Right ventricle myocardium inferior (tissue), 1 donor: ENCODE measurements at regions not wholly inside any gene's neighbourhood (a gene's known extent, or its start where the extent isn't known, plus 50 kb on each side); places are given as distances from the start of the nearest gene placed in this dataset.

Source experiments
- ATAC-seq: fragments of 200-7000 bp; cut with Tn5 transposase; one replicate; pipeline ENCODE4 v1.9.1; 2020; ENCODE audit warnings: mild to moderate bottlenecking, moderate library complexity
- DNase-seq: peaks from one replicate; pipeline ENCODE4 v3.0.0; 2021; ENCODE audit errors: missing footprints
- intact Hi-C: fragments of 100-400 bp; cut with DNase I; formaldehyde crosslinking; loops from one replicate; pipeline ENCODE4 v1.11.0; 2022
- donor health status: DM: no; HTN: yes; CAD: no; lungs with severe emphysema.

DNA sequence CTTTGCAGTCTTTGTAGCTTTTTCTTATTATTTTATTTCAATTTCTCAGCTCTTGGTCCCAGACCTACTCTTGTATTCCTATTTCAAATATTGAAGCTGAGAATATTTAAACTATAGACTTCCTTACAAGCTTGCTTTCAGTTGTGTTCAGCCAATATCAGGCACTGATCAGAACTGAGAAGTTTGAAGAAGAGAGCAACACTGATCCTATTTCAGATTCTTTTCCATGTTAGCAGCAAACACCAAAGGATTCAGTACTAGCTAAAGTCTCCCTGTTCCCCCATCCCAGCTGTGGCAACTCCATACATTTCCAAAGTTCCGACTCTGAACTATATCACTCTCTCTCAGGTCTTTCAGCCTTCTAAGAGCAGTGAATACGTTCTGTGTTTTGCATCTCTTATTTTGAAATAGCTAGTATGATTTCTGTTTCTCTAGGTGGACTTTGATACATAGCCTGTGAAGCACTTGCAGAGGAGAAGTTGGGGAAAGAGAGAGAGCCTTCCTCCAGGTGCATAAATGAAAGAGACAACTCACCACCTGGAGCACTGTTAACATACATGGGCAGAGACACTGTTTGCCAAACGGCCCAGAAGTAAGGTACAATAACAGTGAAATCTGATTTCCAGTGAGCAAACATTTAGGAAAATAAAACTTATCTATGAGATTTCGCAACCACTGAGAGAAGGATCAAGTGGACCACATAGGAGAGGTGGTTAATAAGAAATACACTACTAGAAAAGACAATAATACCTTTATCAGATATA lies 135.0 kb upstream of the ZNF804A start:
- ATAC-seq (no peak), DNase-seq (no peak)
- intact Hi-C loops = no loop called here

DNA sequence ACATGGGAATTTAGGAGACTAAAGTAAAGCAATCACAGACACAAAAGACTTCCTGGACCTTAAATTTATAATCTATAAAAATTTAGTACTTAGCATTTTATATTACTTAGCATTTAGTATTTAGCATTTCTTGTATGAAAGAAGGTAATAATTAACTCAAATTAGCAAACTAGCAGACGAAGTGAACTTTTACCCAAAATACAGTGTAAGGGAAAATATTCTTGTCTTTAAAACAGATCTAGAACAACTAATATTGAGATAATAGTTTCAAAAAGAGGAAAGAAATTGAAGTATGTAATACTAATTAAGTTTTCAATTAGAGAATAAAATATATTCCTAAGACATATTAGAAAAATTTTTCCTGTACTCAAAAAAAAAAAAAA lies 134.5 kb upstream of the ZNF804A start:
- ATAC-seq (no peak), DNase-seq (no peak)
- intact Hi-C loops = no loop called here

DNA sequence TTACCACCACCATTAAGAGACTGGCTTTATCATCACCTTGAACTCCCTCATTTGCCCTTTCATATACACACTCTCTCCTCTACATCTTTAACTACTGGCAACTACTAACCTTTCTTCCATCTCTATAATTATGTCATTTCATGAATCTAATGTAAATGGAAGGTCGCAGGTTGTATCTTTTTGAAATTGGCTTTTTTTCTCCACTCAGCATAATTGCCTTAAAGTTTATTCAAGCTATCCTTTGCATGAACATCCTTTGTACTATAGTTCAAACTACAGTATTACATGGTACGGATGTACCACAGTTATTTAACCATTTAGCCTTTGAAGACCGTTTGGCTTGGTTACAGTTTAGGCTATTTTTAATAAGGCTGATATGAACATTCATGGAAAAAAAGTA lies 129.5 kb upstream of the ZNF804A start:
- ATAC-seq = no peak
- intact Hi-C loops = no loop called here
- DNase-seq = no peak

DNA sequence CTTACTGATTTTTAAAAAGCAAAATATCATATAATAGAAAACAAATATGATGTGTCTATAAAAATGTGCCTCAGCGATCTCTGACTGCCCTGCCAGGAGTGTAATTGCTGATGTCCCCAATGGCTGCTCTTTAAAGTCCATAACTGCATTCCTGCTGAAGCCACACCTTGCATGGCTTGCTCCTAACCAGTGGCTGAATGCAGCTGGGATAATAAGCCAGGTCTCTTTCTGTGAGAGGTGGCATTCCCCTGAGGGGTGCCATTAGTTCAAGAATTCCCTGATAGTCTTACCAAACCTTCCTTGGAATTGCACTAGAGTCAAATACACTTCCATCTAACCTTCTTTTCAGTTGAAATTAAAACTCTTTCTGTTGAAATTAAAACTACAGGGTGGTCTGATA lies 125.8 kb upstream of the ZNF804A start:
- ATAC-seq = no peak
- no peak for DNase-seq
- intact Hi-C loops = no loop called here

DNA sequence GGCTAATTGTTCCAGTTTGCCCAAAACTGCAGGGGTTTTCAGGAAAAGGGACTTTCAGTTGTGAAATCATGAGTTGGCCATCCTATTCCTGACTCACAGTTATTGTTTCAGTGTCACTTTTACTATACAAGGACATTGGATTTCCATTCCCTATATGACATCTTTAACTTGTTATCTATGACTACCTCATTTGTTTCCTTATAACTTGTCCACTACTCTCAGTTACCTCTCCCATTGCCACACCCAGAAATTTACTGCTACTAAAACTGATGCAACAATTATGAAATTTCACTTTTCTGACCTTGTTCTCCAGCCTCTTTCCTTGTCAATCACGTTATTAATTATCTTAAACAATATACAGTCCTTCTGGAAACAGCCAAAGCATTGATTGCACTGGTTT lies 116.5 kb upstream of the ZNF804A start:
- no peak for ATAC-seq
- DNase-seq = no peak
- intact Hi-C loops = no loop called here

DNA sequence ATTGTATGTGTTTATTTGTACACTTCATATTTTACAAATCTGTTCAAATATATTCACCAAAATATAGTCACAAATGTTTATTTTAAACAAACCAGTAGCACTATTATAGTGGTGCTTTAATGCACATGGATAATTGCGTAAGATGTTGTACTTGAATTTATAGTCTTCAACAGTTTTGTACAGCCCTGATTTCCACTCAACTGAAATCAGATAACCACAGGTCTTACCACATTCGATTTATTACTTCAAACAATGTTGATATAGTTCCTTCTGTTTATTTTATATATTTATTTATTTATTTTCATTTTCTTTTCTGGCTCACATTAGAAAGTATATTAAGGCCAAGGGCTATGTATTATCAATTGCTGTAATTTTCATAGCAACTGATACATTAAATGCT lies 99.4 kb upstream of the ZNF804A start:
- ATAC-seq = no peak
- intact Hi-C loops = no loop called here
- DNase-seq = no peak

DNA sequence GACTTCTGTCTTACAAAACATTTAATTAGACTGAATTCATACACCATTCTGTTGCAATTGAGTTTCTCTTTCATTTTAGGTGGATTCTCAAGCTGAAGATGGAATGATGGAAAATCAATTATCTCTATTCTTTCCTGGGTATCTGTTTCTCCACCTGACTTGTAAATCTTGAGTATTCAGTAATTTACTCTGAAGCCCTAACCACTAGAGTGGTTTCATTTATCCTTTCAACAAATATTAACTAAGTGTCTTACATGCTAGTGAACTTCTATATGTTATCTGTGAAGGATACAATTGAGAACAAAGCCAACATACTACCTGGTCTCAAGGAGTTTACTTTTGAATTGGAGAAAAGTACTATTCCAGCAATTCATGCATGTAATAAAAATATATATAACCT lies 94.1 kb upstream of the ZNF804A start:
- intact Hi-C loops = no loop called here
- no peak for DNase-seq
- ATAC-seq = no peak

DNA sequence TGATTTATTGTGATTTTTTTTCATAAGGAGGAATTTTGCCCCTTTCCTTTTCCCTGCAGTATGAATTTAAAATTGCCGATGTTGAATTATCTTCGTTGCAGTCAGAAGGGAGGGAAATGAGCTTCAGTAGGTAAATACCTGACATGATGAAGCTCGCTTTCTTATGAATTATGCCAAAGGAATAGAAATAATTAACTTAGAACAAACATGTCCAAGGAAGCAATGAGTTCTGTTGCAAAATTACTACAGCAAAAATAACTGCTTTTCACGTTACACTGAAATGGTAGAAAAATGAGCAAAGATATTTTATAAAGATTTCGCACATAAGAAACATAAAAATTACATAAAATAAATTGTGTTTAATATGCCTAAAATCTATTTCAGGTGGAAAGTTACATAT lies 91.1 kb upstream of the ZNF804A start:
- intact Hi-C loops = no loop called here
- no peak for ATAC-seq
- no peak for DNase-seq

DNA sequence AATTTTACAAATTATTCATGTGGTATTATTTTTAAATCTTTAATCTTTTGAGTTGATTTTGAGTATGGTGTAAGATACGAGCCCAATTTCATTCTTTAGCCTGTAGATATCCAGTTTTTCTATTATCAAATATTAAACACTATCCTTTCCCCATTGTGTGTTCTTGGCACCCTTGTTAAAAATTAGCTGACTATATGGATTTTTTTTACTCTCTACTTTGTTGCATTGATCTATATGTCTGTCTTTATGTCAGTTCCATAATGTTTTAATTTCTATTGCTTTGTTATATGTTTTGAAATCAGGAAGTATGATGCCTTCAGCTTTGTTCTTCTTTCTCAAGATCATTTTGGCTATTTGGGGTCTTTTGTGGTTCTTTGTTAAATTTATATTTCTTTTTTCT lies 80.9 kb upstream of the ZNF804A start:
- intact Hi-C loops = no loop called here
- no peak for DNase-seq
- no peak for ATAC-seq

DNA sequence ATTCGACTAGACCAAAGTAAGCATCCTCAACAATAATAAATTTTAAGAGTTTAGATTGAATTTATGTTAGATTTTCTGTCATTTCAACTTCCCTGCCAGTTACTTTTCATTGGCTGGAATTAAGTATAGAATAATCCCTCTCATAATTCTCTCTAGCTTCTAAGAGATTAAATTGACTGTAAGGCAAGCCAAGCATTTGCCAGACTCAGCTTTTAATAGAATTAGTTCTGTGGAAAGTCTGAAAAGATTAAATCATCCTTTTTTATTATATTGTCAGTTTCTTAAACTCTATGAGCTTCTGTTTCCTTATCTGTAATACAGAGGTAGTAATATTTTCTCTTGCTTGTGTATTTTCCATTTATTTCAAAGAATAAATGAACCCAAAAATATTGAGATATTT lies 77.9 kb upstream of the ZNF804A start:
- DNase-seq = no peak
- no peak for ATAC-seq
- intact Hi-C loops = no loop called here

DNA sequence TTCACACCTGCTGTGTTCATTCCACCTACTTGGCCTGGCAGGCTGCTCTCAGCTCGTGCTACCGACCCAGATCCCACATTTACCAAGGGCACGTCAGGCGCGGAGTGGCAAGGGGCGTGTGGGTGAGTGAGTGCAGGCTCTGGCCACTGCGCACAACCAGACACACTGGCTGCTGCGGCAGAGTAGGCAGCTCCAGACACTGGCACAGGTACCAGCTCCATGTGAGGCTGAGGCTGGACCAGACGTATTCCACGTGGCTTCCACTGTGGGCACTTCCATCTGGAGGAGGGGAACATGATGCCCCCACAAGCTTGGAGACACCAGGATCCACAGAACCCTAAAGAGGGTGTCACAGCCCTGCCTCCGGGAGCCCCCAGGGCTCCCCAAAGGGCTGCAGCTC lies 74.6 kb upstream of the ZNF804A start:
- intact Hi-C loops = no loop called here
- ATAC-seq (no peak), DNase-seq (no peak)

DNA sequence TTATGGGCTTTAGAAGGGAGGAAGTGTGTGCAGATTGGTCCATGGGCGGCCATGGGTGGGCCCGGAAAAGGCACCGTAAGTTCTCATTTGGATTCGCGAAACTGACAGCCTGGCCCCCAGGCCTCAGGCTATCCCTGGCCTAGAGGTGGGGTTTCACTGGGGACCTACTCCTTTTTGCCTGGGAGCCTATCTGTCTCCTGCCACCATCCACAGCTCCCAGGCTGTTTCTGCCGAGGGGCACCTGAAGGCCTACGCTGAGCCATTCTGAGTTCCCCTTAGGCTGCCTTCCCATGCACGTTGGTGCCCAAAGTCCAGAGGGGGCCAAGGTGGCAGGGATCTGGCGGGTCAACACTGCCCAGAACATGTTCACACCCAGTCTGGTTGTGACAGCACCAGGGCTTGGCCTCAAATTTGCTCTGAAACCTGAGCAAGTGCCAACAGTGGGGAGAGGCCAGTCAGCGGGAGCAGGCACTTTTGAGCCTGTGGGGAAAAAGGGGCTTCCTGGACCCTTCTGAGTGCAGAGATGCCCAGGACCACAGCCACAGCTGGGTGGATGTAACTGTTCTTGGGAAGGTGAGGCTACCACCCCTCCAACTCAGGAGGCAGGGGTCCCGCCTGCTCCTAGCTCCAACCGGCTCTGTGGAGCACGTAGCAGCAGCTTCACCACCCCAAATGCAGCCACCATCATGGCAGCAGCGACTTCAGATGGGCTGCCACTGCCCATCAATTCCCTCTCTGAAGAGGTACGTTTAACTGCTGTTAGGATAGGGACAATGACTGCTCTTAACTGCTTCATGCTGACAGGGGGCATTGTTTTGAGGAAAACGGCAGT lies 73.6 kb upstream of the ZNF804A start:
- ATAC-seq (no peak), DNase-seq (no peak)
- intact Hi-C loops = no loop called here

DNA sequence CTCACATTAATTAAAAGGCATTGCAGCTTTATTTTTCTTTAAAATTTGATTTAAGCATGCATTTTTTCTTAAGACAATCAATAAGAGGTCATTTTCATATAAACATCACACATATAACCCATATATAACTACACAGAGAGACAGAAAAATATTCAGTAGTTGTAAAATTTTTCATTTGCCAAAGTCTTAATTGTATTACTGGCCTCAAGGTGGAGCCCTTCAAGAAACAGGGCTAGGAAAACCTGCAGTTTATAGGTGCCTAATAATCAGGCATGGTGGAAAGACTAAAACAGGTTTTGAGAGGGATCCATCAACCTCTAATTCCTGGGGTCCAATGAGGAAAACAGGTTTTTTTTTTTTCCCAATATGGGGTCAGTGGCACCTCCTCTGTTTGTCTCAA lies 71.3 kb upstream of the ZNF804A start:
- intact Hi-C loops = no loop called here
- DNase-seq (no peak), ATAC-seq (no peak)

DNA sequence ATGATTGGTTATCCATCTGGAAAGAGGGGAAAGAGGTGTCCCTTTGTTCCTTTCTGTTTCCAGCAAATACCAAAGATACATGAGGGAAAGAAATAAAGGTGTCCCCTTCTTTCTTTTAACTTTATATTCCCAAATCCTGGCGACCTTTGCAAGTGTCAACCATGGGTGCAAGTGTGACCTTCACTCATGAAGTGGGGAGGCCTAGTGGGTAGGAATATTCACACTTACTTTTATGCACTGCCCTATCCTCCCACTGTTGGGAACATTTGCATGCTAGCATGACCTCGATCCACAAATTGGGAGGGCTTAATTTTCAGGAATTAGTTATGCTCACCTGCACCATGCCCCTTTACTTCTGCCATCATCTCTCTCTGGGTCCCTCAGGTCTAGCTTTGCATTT lies 70.2 kb upstream of the ZNF804A start:
- DNase-seq (no peak), ATAC-seq (no peak)
- intact Hi-C loops = no loop called here

DNA sequence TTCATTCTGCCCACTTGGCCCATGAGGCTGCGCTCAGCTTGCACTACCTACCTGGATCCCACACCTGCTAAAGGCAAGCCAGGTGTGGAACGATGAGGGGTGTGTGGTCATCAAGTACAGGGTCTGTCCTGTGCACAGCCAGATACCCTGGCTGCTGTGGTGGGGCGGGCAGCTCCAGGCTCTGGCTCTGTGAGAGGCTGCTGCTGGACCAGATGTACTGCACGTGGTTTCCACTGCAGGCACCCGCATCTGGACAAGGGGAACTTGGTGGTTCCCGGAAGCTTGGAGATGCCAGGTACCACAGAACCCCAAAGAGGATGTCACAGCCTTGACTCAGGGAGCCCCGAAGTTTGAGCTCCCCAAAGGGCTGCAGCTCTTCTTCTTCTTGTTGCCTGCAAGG lies 68.1 kb upstream of the ZNF804A start:
- intact Hi-C loops = no loop called here
- DNase-seq = no peak
- ATAC-seq = no peak

DNA sequence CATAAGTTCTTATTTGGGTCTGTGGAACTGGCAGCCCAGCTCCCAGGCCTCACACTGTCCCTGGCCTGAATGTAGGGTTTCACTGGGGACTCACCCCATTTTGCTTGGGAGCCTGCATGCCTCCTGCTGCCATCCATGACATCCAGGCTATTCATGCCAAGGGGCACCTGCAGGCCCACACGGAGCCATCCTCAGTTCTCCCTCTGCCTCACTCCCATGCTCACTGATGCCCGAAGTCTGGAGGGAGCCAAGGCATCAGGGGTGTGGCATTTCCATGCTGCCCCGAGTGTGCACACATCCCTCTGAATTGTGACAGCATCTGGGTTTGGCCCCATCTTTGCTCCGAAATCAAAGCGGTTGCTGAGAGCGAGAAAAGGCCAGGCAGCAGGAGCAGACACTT lies 67.4 kb upstream of the ZNF804A start:
- DNase-seq (no peak), ATAC-seq (no peak)
- intact Hi-C loops = no loop called here

DNA sequence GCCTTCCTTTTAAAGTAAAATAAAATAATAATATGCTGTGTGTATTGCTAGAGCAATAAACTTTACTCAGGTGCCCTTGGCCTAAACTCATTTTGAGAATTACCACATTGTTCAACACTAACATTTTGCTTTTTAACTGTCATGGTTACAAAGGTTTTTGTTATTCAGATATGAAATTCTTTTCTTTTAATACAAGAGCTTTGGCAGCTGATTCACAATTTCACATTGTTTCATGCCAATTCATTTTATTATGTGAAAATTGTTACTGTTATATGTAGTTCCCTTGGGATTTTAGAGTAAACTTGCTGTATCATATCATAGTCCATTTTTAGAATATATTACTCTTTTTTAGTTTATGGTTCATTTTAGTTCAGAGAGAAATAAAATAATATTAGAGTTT lies 65.8 kb upstream of the ZNF804A start:
- intact Hi-C loops = no loop called here
- ATAC-seq = no peak
- no peak for DNase-seq

DNA sequence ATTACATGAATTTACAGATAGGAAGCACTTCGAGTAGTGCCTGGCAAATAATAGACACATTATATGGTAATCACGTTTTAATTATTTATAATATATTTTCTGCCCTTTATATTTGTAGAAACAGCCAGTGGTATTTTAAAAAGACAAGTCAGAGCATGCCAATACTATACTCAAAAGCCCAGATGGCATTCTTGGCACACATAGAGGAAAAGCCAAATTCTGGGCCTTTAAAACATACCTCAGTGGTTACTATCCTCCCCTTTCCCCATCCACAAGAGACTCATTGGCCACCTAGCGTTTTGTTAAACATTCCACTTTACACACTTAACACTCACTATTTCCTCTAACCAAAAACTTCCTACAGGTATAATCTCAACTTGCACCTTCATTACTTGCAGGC lies 63.3 kb upstream of the ZNF804A start:
- DNase-seq (no peak), ATAC-seq (no peak)
- intact Hi-C loops = no loop called here

DNA sequence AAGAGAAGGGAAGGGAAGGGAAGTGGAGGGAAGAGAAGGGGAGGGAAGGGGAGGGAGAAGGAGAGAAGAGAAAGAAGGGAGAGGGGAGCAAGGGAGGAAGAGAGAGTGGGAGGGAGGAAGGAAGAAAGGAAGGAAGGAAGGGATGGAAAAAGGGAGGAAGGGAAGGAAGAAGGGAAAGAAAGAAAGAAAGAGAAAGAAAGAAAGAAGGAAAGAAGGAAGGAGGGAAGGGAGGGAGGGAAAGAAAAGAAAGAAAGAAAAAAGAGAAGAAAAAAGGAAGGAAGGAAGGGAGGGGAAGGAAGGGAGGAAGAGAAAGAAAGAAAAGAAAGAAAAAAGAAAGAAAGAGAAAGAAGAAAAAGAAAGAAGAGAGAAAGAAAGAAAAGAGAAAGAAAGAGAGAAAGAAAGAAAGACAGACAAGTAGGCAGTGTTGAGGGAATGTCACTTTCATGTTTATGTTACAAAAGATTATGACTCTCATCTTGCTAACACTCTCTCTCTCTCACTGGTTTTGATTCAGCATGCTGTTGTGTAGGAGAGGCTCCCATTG lies 58.0 kb upstream of the ZNF804A start:
- DNase-seq (no peak), ATAC-seq (no peak)
- intact Hi-C loops = no loop called here

DNA sequence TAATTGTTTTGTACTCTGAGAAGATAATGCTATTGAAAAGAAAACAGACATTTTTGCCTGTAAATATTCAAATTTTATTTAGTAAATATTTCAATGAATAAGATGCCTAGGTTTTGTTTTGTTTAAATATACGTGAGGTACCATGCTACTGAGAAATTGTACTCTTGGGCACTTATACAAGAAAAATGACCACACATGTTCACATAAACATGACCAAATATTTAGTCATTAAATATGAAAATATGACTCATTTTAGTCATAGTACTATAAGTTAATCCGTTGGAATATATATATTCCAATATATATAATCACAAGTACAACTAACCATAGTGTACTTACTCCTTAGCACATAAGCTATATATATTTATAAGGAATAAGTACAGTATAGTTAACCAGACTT lies 56.7 kb upstream of the ZNF804A start:
- intact Hi-C loops = no loop called here
- DNase-seq = no peak
- ATAC-seq = no peak
